ENCODE measurements at regions not wholly inside any gene's neighbourhood (a gene's known extent, or its start where the extent isn't known, plus 50 kb on each side); places are given as distances from the start of the nearest gene placed in this dataset.

DNA sequence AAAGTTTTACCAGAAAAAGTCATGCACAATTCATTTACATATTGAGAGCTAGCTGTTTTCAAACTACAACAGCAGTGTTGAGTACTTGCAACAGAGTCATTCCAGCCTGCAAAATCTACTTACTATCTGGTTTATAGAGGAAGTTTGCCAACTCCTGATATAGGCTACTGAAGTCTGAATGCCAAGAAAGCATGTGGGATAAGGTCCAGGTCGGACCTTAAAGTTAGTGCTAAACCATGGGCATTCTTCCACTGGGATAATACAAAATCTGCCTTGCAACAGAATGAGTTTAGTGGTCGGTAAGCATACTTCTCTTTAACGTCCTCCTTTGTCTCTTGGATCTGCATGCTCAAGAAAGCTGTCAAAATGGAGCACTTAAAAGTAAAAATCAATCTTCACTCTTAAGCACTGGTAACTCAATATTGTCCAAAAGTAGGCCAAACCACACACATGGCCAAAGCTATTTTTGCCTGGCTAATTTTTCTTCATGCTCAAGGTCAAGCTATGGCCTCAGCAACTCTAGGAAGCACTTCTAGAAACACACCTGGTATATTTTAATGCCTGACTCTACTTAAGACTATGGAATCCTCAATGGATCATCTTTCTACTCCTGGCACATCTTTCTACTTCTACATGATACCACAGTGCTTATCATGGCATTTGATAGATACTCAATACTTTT, 364.9 kb upstream of the KITLG start:
- TF ChIP-seq, protein P1, sequence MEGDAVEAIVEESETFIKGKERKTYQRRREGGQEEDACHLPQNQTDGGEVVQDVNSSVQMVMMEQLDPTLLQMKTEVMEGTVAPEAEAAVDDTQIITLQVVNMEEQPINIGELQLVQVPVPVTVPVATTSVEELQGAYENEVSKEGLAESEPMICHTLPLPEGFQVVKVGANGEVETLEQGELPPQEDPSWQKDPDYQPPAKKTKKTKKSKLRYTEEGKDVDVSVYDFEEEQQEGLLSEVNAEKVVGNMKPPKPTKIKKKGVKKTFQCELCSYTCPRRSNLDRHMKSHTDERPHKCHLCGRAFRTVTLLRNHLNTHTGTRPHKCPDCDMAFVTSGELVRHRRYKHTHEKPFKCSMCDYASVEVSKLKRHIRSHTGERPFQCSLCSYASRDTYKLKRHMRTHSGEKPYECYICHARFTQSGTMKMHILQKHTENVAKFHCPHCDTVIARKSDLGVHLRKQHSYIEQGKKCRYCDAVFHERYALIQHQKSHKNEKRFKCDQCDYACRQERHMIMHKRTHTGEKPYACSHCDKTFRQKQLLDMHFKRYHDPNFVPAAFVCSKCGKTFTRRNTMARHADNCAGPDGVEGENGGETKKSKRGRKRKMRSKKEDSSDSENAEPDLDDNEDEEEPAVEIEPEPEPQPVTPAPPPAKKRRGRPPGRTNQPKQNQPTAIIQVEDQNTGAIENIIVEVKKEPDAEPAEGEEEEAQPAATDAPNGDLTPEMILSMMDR (IDR thresholded peaks at IDR 0.05 in 4 of 5, conservative IDR thresholded peaks at IDR 0.05 in 1 of 5), result no peak
- TF ChIP-seq POLR2A (IDR thresholded peaks at IDR 0.05), result no peak
